ENCODE measurements at regions not wholly inside any gene's neighbourhood (a gene's known extent, or its start where the extent isn't known, plus 50 kb on each side); places are given as distances from the start of the nearest gene placed in this dataset.

GRCh38 chr21:26653430-26653829 lies 80.3 kb upstream of the CYYR1 start:
- DNase-seq (ENCODE audit: low read depth), result no peak
- TF ChIP-seq CTCF (conservative IDR thresholded peaks at IDR 0.05; ENCODE audit: control insufficient read depth, insufficient read depth, low read depth, low read length), result no peak
- no peak overlapping the region for H3K4me3 ChIP-seq (ENCODE audit: control insufficient read depth, low read depth, low read length)

GRCh38 chr21:26652854-26653253 lies 79.8 kb upstream of the CYYR1 start:
- H3K4me3 ChIP-seq (ENCODE audit: control insufficient read depth, low read depth, low read length), result no peak overlapping the region
- no peak for DNase-seq (ENCODE audit: low read depth)
- TF ChIP-seq CTCF (conservative IDR thresholded peaks at IDR 0.05; ENCODE audit: control insufficient read depth, insufficient read depth, low read depth, low read length), result no peak

- TF ChIP-seq CTCF (conservative IDR thresholded peaks at IDR 0.05; ENCODE audit: control insufficient read depth, insufficient read depth, low read depth, low read length), result no peak
- no peak overlapping the region for H3K4me3 ChIP-seq (ENCODE audit: control insufficient read depth, low read depth, low read length)
- DNase-seq (ENCODE audit: low read depth), result no peak
Measured at GRCh38 chr21:26641062-26641461, 68.0 kb upstream of the CYYR1 start.

- DNase-seq (ENCODE audit: low read depth), result no peak
- TF ChIP-seq CTCF (conservative IDR thresholded peaks at IDR 0.05; ENCODE audit: control insufficient read depth, insufficient read depth, low read depth, low read length), result no peak
- H3K4me3 ChIP-seq (ENCODE audit: control insufficient read depth, low read depth, low read length), result no peak overlapping the region
Measured at GRCh38 chr21:26637201-26637745, 64.2 kb upstream of the CYYR1 start.

GRCh38 chr21:26635681-26636080 lies 62.6 kb upstream of the CYYR1 start:
- H3K4me3 ChIP-seq (ENCODE audit: control insufficient read depth, low read depth, low read length), result no peak overlapping the region
- TF ChIP-seq CTCF (conservative IDR thresholded peaks at IDR 0.05; ENCODE audit: control insufficient read depth, insufficient read depth, low read depth, low read length), result no peak
- no peak for DNase-seq (ENCODE audit: low read depth)

GRCh38 chr21:26632691-26633090 lies 59.6 kb upstream of the CYYR1 start:
- no peak for DNase-seq (ENCODE audit: low read depth)
- TF ChIP-seq CTCF (conservative IDR thresholded peaks at IDR 0.05; ENCODE audit: control insufficient read depth, insufficient read depth, low read depth, low read length), result no peak
- H3K4me3 ChIP-seq (ENCODE audit: control insufficient read depth, low read depth, low read length), result no peak overlapping the region

- no peak for DNase-seq (ENCODE audit: low read depth)
- no peak overlapping the region for H3K4me3 ChIP-seq (ENCODE audit: control insufficient read depth, low read depth, low read length)
- no peak for TF ChIP-seq CTCF (conservative IDR thresholded peaks at IDR 0.05; ENCODE audit: control insufficient read depth, insufficient read depth, low read depth, low read length)
Measured at GRCh38 chr21:26626187-26626586, 53.1 kb upstream of the CYYR1 start.

Data from fibroblast of mammary gland (primary cell).